Type B pancreatic cell (in vitro differentiated cells): ENCODE measurements at regions not wholly inside any gene's neighbourhood (a gene's known extent, or its start where the extent isn't known, plus 50 kb on each side); places are given as distances from the start of the nearest gene placed in this dataset.

Source experiments
- DNase-seq: peaks from one replicate; pipeline ENCODE4 v3.0.0; 2021; ENCODE audit warnings: mixed read lengths; ENCODE audit not compliant: unreplicated experiment; ENCODE audit errors: extremely low spot score
- H3K27ac Mint-ChIP-seq: 2 replicates; pipeline ENCODE4 v1.8.0; 2021; ENCODE audit warnings: mild to moderate bottlenecking, mixed read lengths
- H3K27me3 Mint-ChIP-seq: 2 replicates; pipeline ENCODE4 v1.8.0; 2021; ENCODE audit warnings: mixed read lengths
- H3K36me3 Mint-ChIP-seq: 2 replicates; pipeline ENCODE4 v1.8.0; 2021; ENCODE audit warnings: mixed read lengths
- H3K4me1 Mint-ChIP-seq: one replicate; pipeline ENCODE4 v1.8.0; 2021; ENCODE audit warnings: mixed read lengths; ENCODE audit not compliant: unreplicated experiment
- H3K4me3 Mint-ChIP-seq: 2 replicates; pipeline ENCODE4 v1.8.0; 2021; ENCODE audit warnings: mild to moderate bottlenecking, mixed read lengths
- H3K9me3 Mint-ChIP-seq: 2 replicates; pipeline ENCODE4 v1.8.0; 2021; ENCODE audit warnings: mixed read lengths
- TF ChIP-seq, protein P1 (sequence below): fragments of 200-600 bp; sonication (generic); conservative IDR thresholded peaks from 2 replicates; pipeline ENCODE4 v1.5.0; 2021; ENCODE audit warnings: antibody characterized with exemption, mild to moderate bottlenecking

- peaks cover 11% of the 10 kb centered on the region for H3K4me1 Mint-ChIP-seq
- peaks cover 9% of the 10 kb centered on the region for H3K27me3 Mint-ChIP-seq
- no peak overlapping the region for H3K27ac Mint-ChIP-seq
- no peaks in the 10 kb centered on the region for H3K36me3 Mint-ChIP-seq
- no peak overlapping the region for H3K4me3 Mint-ChIP-seq
- H3K9me3 Mint-ChIP-seq = no peaks in the 10 kb centered on the region
- DNase-seq = no peak
- TF ChIP-seq, protein P1, sequence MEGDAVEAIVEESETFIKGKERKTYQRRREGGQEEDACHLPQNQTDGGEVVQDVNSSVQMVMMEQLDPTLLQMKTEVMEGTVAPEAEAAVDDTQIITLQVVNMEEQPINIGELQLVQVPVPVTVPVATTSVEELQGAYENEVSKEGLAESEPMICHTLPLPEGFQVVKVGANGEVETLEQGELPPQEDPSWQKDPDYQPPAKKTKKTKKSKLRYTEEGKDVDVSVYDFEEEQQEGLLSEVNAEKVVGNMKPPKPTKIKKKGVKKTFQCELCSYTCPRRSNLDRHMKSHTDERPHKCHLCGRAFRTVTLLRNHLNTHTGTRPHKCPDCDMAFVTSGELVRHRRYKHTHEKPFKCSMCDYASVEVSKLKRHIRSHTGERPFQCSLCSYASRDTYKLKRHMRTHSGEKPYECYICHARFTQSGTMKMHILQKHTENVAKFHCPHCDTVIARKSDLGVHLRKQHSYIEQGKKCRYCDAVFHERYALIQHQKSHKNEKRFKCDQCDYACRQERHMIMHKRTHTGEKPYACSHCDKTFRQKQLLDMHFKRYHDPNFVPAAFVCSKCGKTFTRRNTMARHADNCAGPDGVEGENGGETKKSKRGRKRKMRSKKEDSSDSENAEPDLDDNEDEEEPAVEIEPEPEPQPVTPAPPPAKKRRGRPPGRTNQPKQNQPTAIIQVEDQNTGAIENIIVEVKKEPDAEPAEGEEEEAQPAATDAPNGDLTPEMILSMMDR = no peak
Measured at GRCh38 chr10:126836009-126836408, 69.2 kb upstream of the DOCK1 start.

DNA sequence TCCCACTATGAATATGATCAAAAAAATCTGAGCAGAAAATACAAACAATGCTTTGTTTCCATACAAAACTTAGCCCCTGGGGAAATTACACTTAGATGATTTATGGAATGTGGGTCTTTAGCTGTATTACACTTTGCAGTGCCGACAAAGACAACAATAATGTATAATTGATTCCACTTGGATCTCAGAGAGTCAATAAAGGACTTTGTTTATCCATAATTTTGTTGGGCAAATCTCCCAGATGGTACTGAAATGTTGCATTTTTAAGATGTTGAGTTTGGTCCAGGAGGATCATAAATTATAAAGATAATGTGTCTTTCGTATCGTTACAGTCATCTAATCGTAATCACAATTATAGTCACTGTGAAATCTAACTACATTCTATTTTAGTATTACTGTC is 66.9 kb upstream of the DOCK1 start:
- no peak for DNase-seq
- TF ChIP-seq, protein P1 = no peak
- Mint-ChIP-seq H3K4me1 (peaks cover 20% of the 10 kb centered on the region), H3K36me3 (no peaks in the 10 kb centered on the region), H3K9me3 (no peaks in the 10 kb centered on the region), H3K27me3 (peaks cover 3% of the 10 kb centered on the region), H3K27ac (no peak overlapping the region), H3K4me3 (no peak overlapping the region)

DNA sequence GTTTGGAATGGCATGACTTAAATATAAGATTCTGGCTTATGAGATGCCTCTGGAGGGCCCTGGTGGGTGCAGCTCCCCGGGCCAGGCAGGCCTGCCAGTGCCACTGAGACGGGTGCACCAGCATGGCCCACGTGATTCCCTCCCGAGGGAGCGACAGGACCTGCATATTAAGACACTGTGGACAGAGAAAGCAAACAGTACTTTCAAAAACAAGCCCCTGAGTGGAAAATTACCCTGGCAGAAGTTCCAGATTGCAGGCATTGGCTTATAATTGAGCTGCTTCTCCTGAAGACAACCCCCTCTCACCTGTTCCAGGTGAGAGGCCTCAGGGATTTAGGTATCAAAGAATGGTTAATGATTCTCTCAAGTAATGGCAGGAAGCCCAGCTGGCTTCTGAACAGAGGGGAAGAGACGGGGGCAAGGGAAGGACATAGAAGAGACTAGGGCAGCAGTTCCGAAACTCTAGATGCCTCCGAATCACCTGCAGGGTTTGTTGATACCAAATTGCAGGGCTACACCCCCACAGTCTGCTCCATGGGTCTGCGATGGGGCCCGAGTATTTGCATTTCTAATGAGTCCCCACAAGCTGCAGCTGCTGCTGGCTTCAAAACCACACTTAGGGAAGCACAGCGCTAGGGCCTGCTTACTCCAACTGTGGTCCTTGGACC is 66.0 kb upstream of the DOCK1 start:
- H3K9me3 Mint-ChIP-seq = no peaks in the 10 kb centered on the region
- H3K4me1 Mint-ChIP-seq = peaks cover 20% of the 10 kb centered on the region
- H3K36me3 Mint-ChIP-seq = no peaks in the 10 kb centered on the region
- H3K27ac Mint-ChIP-seq = peak overlapping the region; percentile 58
- TF ChIP-seq, protein P1 = no peak
- no peak overlapping the region for H3K4me3 Mint-ChIP-seq
- peaks cover 3% of the 10 kb centered on the region for H3K27me3 Mint-ChIP-seq
- no peak for DNase-seq

DNA sequence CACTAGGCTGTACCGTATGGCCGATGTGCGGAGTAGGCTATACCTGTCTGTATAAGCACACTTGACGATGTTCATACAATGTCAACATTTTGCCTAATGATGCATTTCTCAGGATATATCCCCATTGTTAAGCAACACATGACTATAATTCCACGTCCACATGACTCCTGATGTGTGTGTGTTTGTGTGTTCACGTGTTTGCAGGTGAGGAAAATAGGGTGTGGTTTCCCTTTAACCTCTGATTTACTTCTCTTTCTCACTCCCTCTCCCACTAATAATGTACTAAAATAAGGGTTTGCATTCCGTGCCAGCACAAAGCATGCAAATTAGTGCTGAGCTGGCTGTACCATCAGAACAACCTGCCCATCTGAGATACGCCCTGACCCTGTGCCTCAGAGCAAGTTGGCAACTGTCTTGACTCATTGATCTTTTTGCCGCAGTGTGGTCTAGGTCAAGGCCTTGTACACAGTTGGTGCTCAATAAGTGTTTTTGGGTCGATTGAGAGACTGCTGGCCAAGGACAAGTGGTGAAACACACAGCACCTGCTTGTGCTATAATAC is 64.6 kb upstream of the DOCK1 start:
- Mint-ChIP-seq H3K4me1 (peaks cover 20% of the 10 kb centered on the region), H3K27me3 (peaks cover 3% of the 10 kb centered on the region), H3K4me3 (no peak overlapping the region), H3K36me3 (no peaks in the 10 kb centered on the region), H3K9me3 (no peaks in the 10 kb centered on the region), H3K27ac (no peak overlapping the region)
- TF ChIP-seq, protein P1 = no peak
- no peak for DNase-seq

DNA sequence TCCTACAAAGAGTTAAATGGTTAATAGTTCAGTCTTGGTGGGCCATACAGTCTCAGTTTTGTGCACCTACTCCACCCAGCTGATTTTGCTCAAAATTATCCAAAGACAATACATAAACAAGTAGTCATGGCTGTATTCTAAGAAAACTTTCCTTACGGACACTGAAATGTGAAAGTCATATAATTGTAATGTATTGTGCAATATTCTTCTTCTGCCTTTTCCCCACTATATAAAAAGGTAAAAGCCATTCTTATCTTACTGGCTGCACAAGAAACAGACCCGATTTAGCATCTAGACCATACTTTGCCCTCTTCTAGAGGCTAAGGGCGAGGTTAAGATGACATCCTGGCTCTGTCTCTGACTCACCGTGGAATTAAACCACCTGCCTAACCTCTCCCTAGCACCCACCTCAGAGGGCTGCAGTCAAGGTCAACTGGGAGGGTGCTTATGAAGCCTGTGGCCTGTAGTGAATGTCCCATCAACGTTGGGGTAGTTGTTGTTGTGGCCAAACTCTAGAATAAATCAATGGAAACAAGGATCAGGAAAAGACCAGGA is 63.8 kb upstream of the DOCK1 start:
- Mint-ChIP-seq H3K4me1 (peaks cover 20% of the 10 kb centered on the region), H3K27me3 (peaks cover 3% of the 10 kb centered on the region), H3K4me3 (no peak overlapping the region), H3K27ac (no peak overlapping the region), H3K9me3 (no peaks in the 10 kb centered on the region), H3K36me3 (no peaks in the 10 kb centered on the region)
- TF ChIP-seq, protein P1 = no peak
- DNase-seq = no peak
